Peyer's patch (tissue), 4 donors: ENCODE measurements at regions not wholly inside any gene's neighbourhood (a gene's known extent, or its start where the extent isn't known, plus 50 kb on each side); places are given as distances from the start of the nearest gene placed in this dataset.

Source experiments
- CTCF ChIP-seq, 6 experiments: fragments of 450-650 bp in 4 of 6; fragments of 200-600 bp in 2 of 6; sonication (generic) in 1 of 6; IDR thresholded peaks; one replicate each; pipeline ENCODE4 v1.5.1; 2017 to 2019; ENCODE audit warnings: antibody characterized with exemption in 6 of 6, mild to moderate bottlenecking in 3 of 6, moderate library complexity in 1 of 6
- POLR2A ChIP-seq, 2 donors: fragments of 450-650 bp; IDR thresholded peaks; one replicate each; pipeline ENCODE4 v1.5.1; 2017; ENCODE audit warnings: antibody characterized with exemption in 2 of 2, mild to moderate bottlenecking in 2 of 2, moderate library complexity in 2 of 2

- no peak for TF ChIP-seq CTCF (IDR thresholded peaks at IDR 0.05)
- no peak for TF ChIP-seq POLR2A (IDR thresholded peaks at IDR 0.05)
These were observed 77.5 kb upstream of the HS3ST1 start for GRCh38 chr4:11506194-11506593.
